ENCODE measurements at regions not wholly inside any gene's neighbourhood (a gene's known extent, or its start where the extent isn't known, plus 50 kb on each side); places are given as distances from the start of the nearest gene placed in this dataset.

GRCh38 chr13:73681015-73681414 is 453.2 kb downstream of the KLF12 start:
- no peak for TF ChIP-seq CTCF (IDR thresholded peaks at IDR 0.05; ENCODE audit: low read length)
- no peak for TF ChIP-seq EZH2 (IDR thresholded peaks at IDR 0.05; ENCODE audit: borderline replicate concordance, low read length)
